PC-9 (cell line): ENCODE measurements at regions not wholly inside any gene's neighbourhood (a gene's known extent, or its start where the extent isn't known, plus 50 kb on each side); places are given as distances from the start of the nearest gene placed in this dataset.

Source experiments
- BruUV-seq: library from RNA; stranded (reverse); fragments of 400-500 nt; replicated peaks from 2 replicates; lab custom pipeline; 2021; lab: Mats Ljungman, UMichigan
- CTCF ChIA-PET: fragments of 300-600 bp; sonication (Branson Sonifier 250); formaldehyde crosslinking; loops from one replicate; lab custom pipeline; 2022; ENCODE audit warnings: antibody characterized with exemption; lab: Charles Lee
- POLR2A ChIA-PET: fragments of 300-600 bp; sonication (Branson Sonifier 250); formaldehyde crosslinking; loops from one replicate; lab custom pipeline; 2022; ENCODE audit warnings: antibody characterized with exemption; ENCODE audit not compliant: unreplicated experiment; lab: Charles Lee
- DNase-seq, 2 experiments: peaks; one replicate each; pipeline versions ENCODE4 v3.0.0 to v3.0.0-alpha.2; 2015 to 2022; ENCODE audit warnings: mixed read lengths in 1 of 2
- H2AFZ ChIP-seq: fragments of 200-600 bp; sonication (generic); 2 replicates; pipeline ENCODE4 v1.8.1; 2017; ENCODE audit warnings: antibody characterized with exemption
- H3F3A ChIP-seq: fragments of 200-600 bp; sonication (generic); 2 replicates; pipeline ENCODE4 v1.8.1; 2017; ENCODE audit warnings: antibody characterized with exemption, mild to moderate bottlenecking, low read depth; ENCODE audit not compliant: insufficient read depth
- H3K27ac ChIP-seq: fragments of 200-600 bp; sonication (generic); 2 replicates; pipeline ENCODE4 v1.6.1; 2016; ENCODE audit warnings: mixed run types
- H3K27me3 ChIP-seq: fragments of 200-600 bp; sonication (generic); 2 replicates; pipeline ENCODE4 v1.6.1; 2016; ENCODE audit warnings: low read depth, mixed run types; ENCODE audit not compliant: insufficient read depth
- H3K36me3 ChIP-seq: fragments of 200-600 bp; sonication (generic); 2 replicates; pipeline ENCODE4 v1.6.1; 2016; ENCODE audit warnings: low read depth, mixed run types
- H3K4me1 ChIP-seq: fragments of 200-600 bp; sonication (generic); replicated peaks from 2 replicates; pipeline ENCODE4 v1.6.1; 2016; ENCODE audit warnings: mixed run types; ENCODE audit not compliant: insufficient read depth
- H3K4me2 ChIP-seq: fragments of 200-600 bp; sonication (generic); 2 replicates; pipeline ENCODE4 v1.6.1; 2017; ENCODE audit warnings: mixed run types
- H3K4me3 ChIP-seq: fragments of 200-600 bp; sonication (generic); 2 replicates; pipeline ENCODE4 v1.6.1; 2016; ENCODE audit warnings: mixed run types
- H3K79me2 ChIP-seq: fragments of 200-600 bp; sonication (generic); 2 replicates; pipeline ENCODE4 v1.6.1; 2017; ENCODE audit warnings: low read depth, mixed run types
- H3K9me2 ChIP-seq: fragments of 200-600 bp; sonication (generic); 2 replicates; pipeline ENCODE4 v1.8.1; 2017; ENCODE audit warnings: mild to moderate bottlenecking; ENCODE audit not compliant: insufficient read depth
- H3K9me3 ChIP-seq: fragments of 200-600 bp; sonication (generic); 2 replicates; pipeline ENCODE4 v1.8.1; 2016; ENCODE audit warnings: low read depth; ENCODE audit not compliant: insufficient read depth
- H4K20me1 ChIP-seq: fragments of 200-600 bp; sonication (generic); 2 replicates; pipeline ENCODE4 v1.8.1; 2017; ENCODE audit not compliant: insufficient read depth
- CTCF ChIP-seq: fragments of 200-600 bp; sonication (generic); conservative IDR thresholded peaks from 2 replicates; pipeline ENCODE4 v1.6.1; 2017; ENCODE audit warnings: mixed run types, antibody characterized with exemption, mild to moderate bottlenecking, moderate library complexity
- EZH2 ChIP-seq: fragments of 200-600 bp; sonication (generic); IDR thresholded peaks from 2 replicates; pipeline ENCODE4 v1.8.0; 2017; ENCODE audit warnings: antibody characterized with exemption, low read depth
- intact Hi-C: fragments of 100-400 bp; cut with micrococcal nuclease; formaldehyde crosslinking; loops from one replicate; pipeline ENCODE4 v1.10.0; 2022; ENCODE audit not compliant: unreplicated experiment

- Histone ChIP-seq H2AFZ (no peak overlapping the region), H3F3A (no peaks in the 10 kb centered on the region), H3K4me1 (no peaks in the 10 kb centered on the region), H3K4me2 (no peak overlapping the region), H4K20me1 (no peaks in the 10 kb centered on the region), H3K27ac (no peak overlapping the region), H3K79me2 (no peaks in the 10 kb centered on the region), H3K9me3 (0 out of 2 replicates have a peak, but pooled peaks cover 3% of the 10 kb centered on the region), H3K4me3 (no peak overlapping the region), H3K27me3 (peaks cover 91% of the 10 kb centered on the region), H3K36me3 (no peaks in the 10 kb centered on the region), H3K9me2 (no peaks in the 10 kb centered on the region)
- DNase-seq, result no peak
- CTCF ChIA-PET, result no interaction called here
- intact Hi-C loops, result no loop called here
- POLR2A ChIA-PET, result no interaction called here
- no TSS peak for BruUV-seq
- no peak for TF ChIP-seq EZH2
- TF ChIP-seq CTCF, result no peak
Observed at GRCh38 chr5:5077236-5077635, 62.9 kb upstream of the ADAMTS16 start.

GRCh38 chr5:5078009-5078897 lies 61.9 kb upstream of the ADAMTS16 start:
- no peaks in the 10 kb centered on the region for H3K79me2 ChIP-seq
- peaks cover 87% of the 10 kb centered on the region for H3K27me3 ChIP-seq

GRCh38 chr5:5079876-5080275 lies 60.3 kb upstream of the ADAMTS16 start:
- H3K4me3 ChIP-seq, result no peak overlapping the region
- H3K36me3 ChIP-seq, result no peaks in the 10 kb centered on the region
- no peaks in the 10 kb centered on the region for H3F3A ChIP-seq
- H3K27ac ChIP-seq, result no peak overlapping the region
- DNase-seq, result no peak
- no TSS peak for BruUV-seq
- peaks cover 87% of the 10 kb centered on the region for H3K27me3 ChIP-seq
- H3K9me3 ChIP-seq, result 0 out of 2 replicates have a peak, but pooled peaks cover 3% of the 10 kb centered on the region
- H4K20me1 ChIP-seq, result no peaks in the 10 kb centered on the region
- ChIA-PET CTCF (no interaction called here), POLR2A (no interaction called here)
- no peaks in the 10 kb centered on the region for H3K79me2 ChIP-seq
- H2AFZ ChIP-seq, result no peak overlapping the region
- TF ChIP-seq EZH2 (no peak), CTCF (no peak)
- no peak overlapping the region for H3K4me2 ChIP-seq
- no peaks in the 10 kb centered on the region for H3K9me2 ChIP-seq
- no peaks in the 10 kb centered on the region for H3K4me1 ChIP-seq
- intact Hi-C loops, result no loop called here

More at GRCh38 chr5:5078009-5078897, 61.9 kb upstream of the ADAMTS16 start:
- Histone ChIP-seq H4K20me1 (no peaks in the 10 kb centered on the region), H3K9me2 (no peaks in the 10 kb centered on the region), H3F3A (no peaks in the 10 kb centered on the region), H3K9me3 (0 out of 2 replicates have a peak, but pooled peaks cover 3% of the 10 kb centered on the region), H3K4me3 (no peak overlapping the region), H3K36me3 (no peaks in the 10 kb centered on the region), H3K4me2 (no peak overlapping the region), H3K4me1 (no peaks in the 10 kb centered on the region), H2AFZ (no peak overlapping the region), H3K27ac (no peak overlapping the region)
- TF ChIP-seq EZH2 (no peak), CTCF (no peak)
- ChIA-PET CTCF (no interaction called here), POLR2A (no interaction called here)
- BruUV-seq, result no TSS peak
- intact Hi-C loops, result no loop called here
- no peak for DNase-seq
